ENCODE measurements at regions not wholly inside any gene's neighbourhood (a gene's known extent, or its start where the extent isn't known, plus 50 kb on each side); places are given as distances from the start of the nearest gene placed in this dataset.
"Not testable (repeated sequence)": the region's sequence is repeated elsewhere in the genome, so short reads cannot be mapped to it uniquely, and the experiment has no call there.

GRCh38 chr1:91099746-91100621 is 78.1 kb upstream of the ZNF644 start:
- H3K27me3 ChIP-seq, result no peaks in the 10 kb centered on the region
- H3K27ac ChIP-seq, result no peak overlapping the region
- no peak for DNase-seq
- no peak overlapping the region for H3K4me3 ChIP-seq
- H3K9me3 ChIP-seq, result no peaks in the 10 kb centered on the region
- no peaks in the 10 kb centered on the region for H3K36me3 ChIP-seq
- no peaks in the 10 kb centered on the region for H3K4me1 ChIP-seq
- intact Hi-C loops (cut with DNase I), result no loop called here
- no peak for TF ChIP-seq EP300 (IDR thresholded peaks at IDR 0.05)
- no peak for TF ChIP-seq POLR2A (IDR thresholded peaks at IDR 0.05)
- TF ChIP-seq POLR2AphosphoS5 (IDR thresholded peaks at IDR 0.05), result no peak
- TF ChIP-seq CTCF (IDR thresholded peaks at IDR 0.05), result no peak
- 58 to 82% methylated on average over 7 of the region's 7 CpGs for WGBS, 2 donors

- TF ChIP-seq CTCF (IDR thresholded peaks at IDR 0.05) (no peak), POLR2AphosphoS5 (IDR thresholded peaks at IDR 0.05) (no peak), POLR2A (IDR thresholded peaks at IDR 0.05) (no peak), EP300 (IDR thresholded peaks at IDR 0.05) (no peak)
- H3K9me3 ChIP-seq, result no peaks in the 10 kb centered on the region
- intact Hi-C loops (cut with DNase I), result no loop called here
- H3K27me3 ChIP-seq, result no peaks in the 10 kb centered on the region
- 78 to 85% methylated on average over 3 of the region's 3 CpGs for WGBS, 2 donors
- no peaks in the 10 kb centered on the region for H3K4me1 ChIP-seq
- DNase-seq, result no peak
- no peak overlapping the region for H3K4me3 ChIP-seq
- no peak overlapping the region for H3K27ac ChIP-seq
- H3K36me3 ChIP-seq, result no peaks in the 10 kb centered on the region
Measured at GRCh38 chr1:91098299-91098906, 76.6 kb upstream of the ZNF644 start.

GRCh38 chr1:91095321-91095720 is 73.5 kb upstream of the ZNF644 start:
- H3K4me1 ChIP-seq; DNase-seq; H3K27me3 ChIP-seq; H3K27ac ChIP-seq; H3K36me3 ChIP-seq; H3K4me3 ChIP-seq; intact Hi-C loops (cut with DNase I); H3K9me3 ChIP-seq: not testable (repeated sequence)
- WGBS, 2 donors, result 94 to 95% methylated on average over 10 of the region's 10 CpGs

GRCh38 chr1:91092503-91092902 is 70.7 kb upstream of the ZNF644 start:
- Histone ChIP-seq H3K4me3 (no peak overlapping the region), H3K36me3 (no peaks in the 10 kb centered on the region), H3K27me3 (no peaks in the 10 kb centered on the region), H3K27ac (no peak overlapping the region), H3K9me3 (peaks cover 0 to 6% (median 0%) of the 10 kb centered on the region in 4 donors), H3K4me1 (no peaks in the 10 kb centered on the region)
- intact Hi-C loops (cut with DNase I), result no loop called here
- TF ChIP-seq CTCF (IDR thresholded peaks at IDR 0.05), result no peak
- TF ChIP-seq EP300 (IDR thresholded peaks at IDR 0.05), result no peak
- TF ChIP-seq POLR2A (IDR thresholded peaks at IDR 0.05), result no peak
- no peak for TF ChIP-seq POLR2AphosphoS5 (IDR thresholded peaks at IDR 0.05)
- WGBS, 2 donors, result 48 to 52% methylated on average over 4 of the region's 4 CpGs
- no peak for DNase-seq

- H3K27ac ChIP-seq, result no peak overlapping the region
- H3K4me1 ChIP-seq, result no peaks in the 10 kb centered on the region
- no peaks in the 10 kb centered on the region for H3K36me3 ChIP-seq
- peaks cover 0 to 6% (median 0%) of the 10 kb centered on the region in 4 donors for H3K9me3 ChIP-seq
- TF ChIP-seq POLR2A (IDR thresholded peaks at IDR 0.05) (no peak), POLR2AphosphoS5 (IDR thresholded peaks at IDR 0.05) (no peak), CTCF (IDR thresholded peaks at IDR 0.05) (no peak), EP300 (IDR thresholded peaks at IDR 0.05) (no peak)
- no peak for DNase-seq
- intact Hi-C loops (cut with DNase I), result no loop called here
- H3K4me3 ChIP-seq, result no peak overlapping the region
- 44 to 60% methylated on average over 7 of the region's 7 CpGs for WGBS, 2 donors
- H3K27me3 ChIP-seq, result no peaks in the 10 kb centered on the region
Measured at GRCh38 chr1:91091812-91092211, 70.0 kb upstream of the ZNF644 start.
